Activated CD4-positive, alpha-beta T cell treated with anti-CD3 and anti-CD28 coated beads, Interleukin-2, amount 50 U/mL, for 48 hours (primary cell): ENCODE measurements at regions not wholly inside any gene's neighbourhood (a gene's known extent, or its start where the extent isn't known, plus 50 kb on each side); places are given as distances from the start of the nearest gene placed in this dataset.
"Not testable (repeated sequence)": the region's sequence is repeated elsewhere in the genome, so short reads cannot be mapped to it uniquely, and the experiment has no call there.

ENCODE experiments used
- DNase-seq, 2 experiments: peaks; one replicate each; pipeline ENCODE4 v3.0.0-alpha.2; 2020

GRCh38 chr18:30694773-30695172, 347.8 kb downstream of the DSC3 start:
- DNase-seq = no peak

GRCh38 chr18:30689216-30689615, 353.3 kb downstream of the DSC3 start:
- DNase-seq = no peak

GRCh38 chr18:30687501-30687900, 355.0 kb downstream of the DSC3 start:
- no peak for DNase-seq

GRCh38 chr18:30684825-30685481, 357.6 kb downstream of the DSC3 start:
- no peak for DNase-seq

GRCh38 chr18:30683836-30684235, 358.7 kb downstream of the DSC3 start:
- DNase-seq = no peak

GRCh38 chr18:30682672-30683071, 359.9 kb downstream of the DSC3 start:
- no peak for DNase-seq

- no peak for DNase-seq
Measured at GRCh38 chr18:30679285-30679930, 363.1 kb downstream of the DSC3 start.

GRCh38 chr18:30677813-30678212, 364.7 kb downstream of the DSC3 start:
- DNase-seq = not testable (repeated sequence)

GRCh38 chr18:30676053-30676480, 366.5 kb downstream of the DSC3 start:
- DNase-seq = no peak

- DNase-seq = no peak
Measured at GRCh38 chr18:30675493-30675892, 367.0 kb downstream of the DSC3 start.

GRCh38 chr18:30675072-30675471, 367.5 kb downstream of the DSC3 start:
- DNase-seq = no peak

GRCh38 chr18:30674596-30674995, 367.9 kb downstream of the DSC3 start:
- DNase-seq = no peak

GRCh38 chr18:30672439-30672838, 370.1 kb downstream of the DSC3 start:
- DNase-seq = not testable (repeated sequence)

- DNase-seq = no peak
Measured at GRCh38 chr18:30658306-30658705, 384.2 kb downstream of the DSC3 start.

- no peak for DNase-seq
Measured at GRCh38 chr18:30652387-30652786, 390.2 kb downstream of the DSC3 start.

- no peak for DNase-seq
Measured at GRCh38 chr18:30650499-30650898, 392.0 kb downstream of the DSC3 start.

GRCh38 chr18:30644158-30644557, 398.4 kb downstream of the DSC3 start:
- no peak for DNase-seq

GRCh38 chr18:30639361-30639760, 403.2 kb downstream of the DSC3 start:
- no peak for DNase-seq

GRCh38 chr18:30634249-30634648, 408.3 kb downstream of the DSC3 start:
- DNase-seq = no peak

- no peak for DNase-seq
Measured at GRCh38 chr18:30632071-30632698, 410.4 kb downstream of the DSC3 start.

- no peak for DNase-seq
Measured at GRCh38 chr18:30625961-30626360, 416.6 kb downstream of the DSC3 start.

GRCh38 chr18:30623401-30624065, 419.0 kb downstream of the DSC3 start:
- DNase-seq = no peak

- no peak for DNase-seq
Measured at GRCh38 chr18:30622635-30623034, 419.9 kb downstream of the DSC3 start.

- DNase-seq = no peak
Measured at GRCh38 chr18:30622104-30622503, 420.4 kb downstream of the DSC3 start.
